Activated CD8-positive, alpha-beta memory T cell treated with anti-CD3 and anti-CD28 coated beads for 24 hours (primary cell): ENCODE measurements at regions not wholly inside any gene's neighbourhood (a gene's known extent, or its start where the extent isn't known, plus 50 kb on each side); places are given as distances from the start of the nearest gene placed in this dataset.

Experiments
- DNase-seq: peaks from one replicate; pipeline ENCODE4 v3.0.0-alpha.2; 2020

GRCh38 chr21:43364261-43364510 lies 62.7 kb downstream of the SIK1 start:
- DNase-seq, result no peak

- no peak for DNase-seq
Observed at GRCh38 chr21:43363506-43364260, 63.2 kb downstream of the SIK1 start.

DNA sequence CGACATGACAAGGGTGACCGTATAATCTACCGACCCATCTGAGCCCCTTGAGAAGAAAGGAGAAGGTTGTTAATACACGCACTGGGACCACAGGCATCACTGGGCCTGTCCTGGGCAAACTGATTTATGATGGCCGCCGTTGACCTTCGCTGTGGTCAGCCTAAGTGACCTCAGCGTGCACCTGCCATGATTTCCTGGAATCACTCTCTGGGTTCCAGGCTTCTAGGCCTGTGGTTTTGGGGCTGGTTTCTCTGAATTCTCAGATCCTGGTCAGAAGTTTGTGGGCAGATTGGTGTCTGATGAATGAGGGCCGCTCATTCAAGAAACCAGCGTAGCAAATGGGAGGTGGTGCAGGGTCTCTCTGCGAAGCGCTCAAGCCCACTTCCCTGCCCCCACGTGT lies 64.0 kb downstream of the SIK1 start:
- no peak for DNase-seq

DNA sequence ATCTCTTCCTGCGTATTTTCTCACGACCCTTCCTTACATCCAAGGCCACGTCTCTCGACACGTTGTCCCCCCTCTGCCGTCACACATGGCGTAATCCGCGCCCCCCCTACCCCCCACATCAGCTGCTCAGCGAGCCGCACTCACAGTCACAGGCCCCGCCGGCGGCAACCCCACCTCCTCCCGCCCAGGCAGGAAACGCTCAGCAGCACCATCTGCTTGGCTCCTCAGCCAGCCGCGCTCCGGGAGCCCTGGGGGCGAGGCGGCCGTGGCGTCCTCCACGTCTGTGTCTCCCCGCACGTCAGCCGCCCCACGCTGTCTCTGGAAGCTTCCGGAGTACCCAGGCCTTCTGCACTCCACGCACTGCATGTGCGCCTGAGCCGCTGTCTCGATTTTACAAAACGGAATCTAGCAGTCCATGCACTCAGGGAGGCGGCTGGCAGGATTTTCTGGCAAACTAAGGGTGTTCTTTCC lies 64.6 kb downstream of the SIK1 start:
- DNase-seq, result peak; percentile 84

DNA sequence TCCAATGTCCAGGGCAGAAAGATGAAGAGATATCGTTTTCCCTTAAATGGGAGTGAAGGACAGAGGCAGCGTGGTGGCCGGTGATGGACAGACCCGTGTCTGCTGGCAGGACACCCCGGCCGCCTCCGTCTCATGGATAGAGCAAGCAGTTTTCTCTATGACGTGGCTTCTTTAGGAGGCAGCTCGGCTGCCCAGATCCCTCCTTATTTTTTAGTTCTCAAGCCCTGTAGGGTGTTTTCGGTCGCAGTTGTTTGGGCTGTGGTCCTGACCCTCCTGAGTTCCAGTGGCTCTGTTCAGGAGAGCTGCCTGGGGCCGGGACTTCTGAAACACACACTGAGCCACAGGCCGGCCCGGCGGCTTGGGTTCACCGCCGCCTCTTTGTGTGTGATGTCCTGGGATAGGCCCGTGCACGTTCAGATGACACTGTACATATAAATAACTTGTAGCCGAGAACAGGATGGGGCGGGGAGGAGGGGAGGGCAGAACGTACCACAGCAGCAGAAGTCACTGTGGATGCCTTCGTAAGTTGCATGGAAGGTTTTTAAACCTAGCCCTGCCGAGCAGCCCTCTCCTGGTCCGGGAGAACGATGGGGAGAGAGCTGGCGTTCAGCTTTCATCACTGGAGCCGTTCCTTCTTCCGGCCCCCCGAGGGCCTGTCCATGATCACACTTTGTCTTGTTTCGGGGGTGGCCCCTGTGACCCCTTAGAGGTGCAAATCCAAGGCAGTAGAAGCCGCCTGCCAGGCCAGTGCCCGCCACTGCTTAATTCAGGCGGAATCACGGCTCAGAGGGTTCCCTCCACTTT lies 65.2 kb downstream of the SIK1 start:
- peak; percentile 72 for DNase-seq

GRCh38 chr21:43361127-43361492 lies 65.8 kb downstream of the SIK1 start:
- no peak for DNase-seq

DNA sequence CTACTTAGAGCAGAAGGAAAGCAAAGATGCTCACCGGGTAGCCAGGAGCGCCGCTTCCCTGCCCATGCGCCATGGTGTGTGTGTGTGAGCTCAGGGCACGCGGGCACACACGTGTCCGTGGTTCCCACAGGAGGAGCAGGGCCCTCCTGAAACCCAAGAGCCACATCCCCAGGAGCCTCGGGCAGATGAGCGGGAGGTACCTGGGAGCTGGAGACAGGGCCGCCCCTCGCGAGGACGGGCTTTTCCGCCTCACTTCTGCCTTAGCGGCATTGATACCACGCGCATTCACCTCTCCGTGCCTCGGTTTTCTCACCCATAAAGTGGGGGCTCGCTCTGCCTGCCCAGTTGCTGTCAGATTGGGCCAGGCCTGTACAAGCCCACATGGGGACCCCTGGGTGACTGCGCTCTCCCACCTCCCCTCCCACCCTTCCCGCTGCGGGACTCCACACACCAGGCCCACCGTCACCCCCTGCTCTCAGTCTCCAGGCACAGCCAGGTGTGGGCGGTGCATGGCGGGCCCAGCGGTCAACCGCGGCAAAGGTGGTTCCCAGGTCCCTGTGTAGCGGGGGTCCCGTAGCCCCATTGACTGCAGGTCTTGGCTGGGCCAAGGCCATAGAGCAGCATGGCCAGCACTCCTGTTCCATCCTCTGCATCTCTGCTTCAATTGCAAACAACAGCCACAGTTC lies 66.3 kb downstream of the SIK1 start:
- DNase-seq, result no peak

- DNase-seq, result no peak
Observed at GRCh38 chr21:43358940-43359822, 67.8 kb downstream of the SIK1 start.

GRCh38 chr21:43357715-43358430 lies 69.1 kb downstream of the SIK1 start:
- DNase-seq, result no peak

GRCh38 chr21:43355925-43356289 lies 71.0 kb downstream of the SIK1 start:
- no peak for DNase-seq

GRCh38 chr21:43355266-43355924 lies 71.5 kb downstream of the SIK1 start:
- DNase-seq, result no peak

- no peak for DNase-seq
Observed at GRCh38 chr21:43354666-43355065, 72.3 kb downstream of the SIK1 start.

GRCh38 chr21:43354026-43354420 lies 72.9 kb downstream of the SIK1 start:
- no peak for DNase-seq

DNA sequence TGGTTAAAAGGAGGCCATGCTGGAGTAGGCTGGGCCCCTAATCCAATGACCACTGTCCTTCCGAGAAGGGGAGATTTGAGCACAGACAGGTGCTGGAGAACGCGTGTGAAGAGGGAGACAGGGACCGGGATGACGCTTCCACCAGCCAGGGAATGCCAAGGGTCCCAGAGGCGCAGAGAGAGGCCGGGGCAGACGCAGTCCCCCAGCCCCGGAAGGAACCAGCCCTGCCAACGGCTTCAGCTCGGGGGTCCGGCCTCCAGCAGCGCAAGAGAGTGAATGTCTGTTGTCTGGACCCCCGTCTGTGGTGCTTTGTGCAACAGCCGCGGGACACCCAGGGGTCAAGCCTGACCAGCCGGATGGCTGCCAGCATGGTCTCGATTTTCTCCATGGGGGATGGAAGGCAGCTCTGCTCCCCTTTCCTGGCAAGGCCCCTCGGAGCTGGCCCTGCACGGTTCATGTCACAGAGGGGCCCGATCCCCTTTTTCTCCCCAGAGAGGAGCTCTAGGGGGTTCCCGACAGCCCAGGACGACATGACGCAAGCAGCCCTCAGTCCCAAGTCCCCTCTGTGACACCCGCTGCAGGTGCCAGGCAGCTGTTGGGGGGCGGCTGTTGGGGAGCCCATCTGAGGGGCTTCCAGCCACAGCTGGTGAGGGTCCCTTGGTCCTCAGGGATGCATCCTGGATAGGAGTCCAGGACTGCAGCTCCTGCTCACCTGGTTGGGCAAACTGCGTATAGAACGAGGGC lies 73.5 kb downstream of the SIK1 start:
- no peak for DNase-seq

GRCh38 chr21:43352568-43353281 lies 74.2 kb downstream of the SIK1 start:
- no peak for DNase-seq

DNA sequence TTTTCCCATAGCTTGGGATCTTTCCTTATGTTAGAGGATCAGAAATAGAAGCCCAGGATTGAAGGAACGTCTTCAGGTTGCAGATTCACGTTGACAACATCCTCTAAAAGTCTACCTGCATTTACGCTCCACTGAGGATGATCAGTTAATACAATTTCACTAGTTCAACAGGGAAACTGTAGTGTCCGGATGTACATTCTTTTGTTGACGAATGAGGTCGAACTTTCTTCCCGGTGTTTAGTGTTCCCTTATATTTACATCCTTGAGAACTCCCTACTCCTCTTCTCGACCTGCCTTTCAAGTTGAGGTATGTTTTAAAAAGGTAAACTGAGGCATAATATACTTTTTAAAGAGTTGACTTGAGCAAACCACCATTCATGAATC lies 74.8 kb downstream of the SIK1 start:
- DNase-seq, result no peak

DNA sequence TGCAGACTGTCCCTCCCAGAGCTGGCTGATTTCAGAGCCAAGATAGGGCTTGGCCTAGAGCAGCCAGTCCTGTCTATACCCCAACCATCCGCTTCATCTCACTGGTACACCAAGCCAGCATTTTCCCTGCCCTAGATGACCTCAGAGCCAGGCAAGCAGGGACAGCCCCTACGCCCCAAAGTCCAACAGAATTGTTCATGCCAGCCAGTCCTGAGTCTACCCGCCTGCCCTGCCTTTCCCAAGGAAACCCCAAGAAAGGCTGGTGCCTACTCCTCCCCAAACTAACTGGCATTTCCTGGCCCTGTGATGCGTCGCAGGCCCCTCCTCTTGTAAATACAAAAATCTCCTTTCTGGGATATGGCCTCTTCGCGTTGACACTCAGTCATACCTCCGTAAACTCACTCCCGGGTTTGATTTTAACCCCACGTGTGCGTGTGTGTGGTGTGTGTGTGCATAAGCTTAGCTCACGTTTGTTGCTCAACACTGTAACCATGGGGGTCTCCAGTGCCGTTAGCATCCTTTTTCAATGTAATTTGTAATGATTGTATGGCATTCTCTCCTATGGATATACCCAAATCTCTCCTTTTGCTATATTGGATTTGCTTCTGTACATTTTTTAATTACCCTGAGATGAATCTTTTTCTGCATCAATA lies 75.3 kb downstream of the SIK1 start:
- DNase-seq, result no peak

GRCh38 chr21:43349644-43350043 lies 77.3 kb downstream of the SIK1 start:
- DNase-seq, result no peak

DNA sequence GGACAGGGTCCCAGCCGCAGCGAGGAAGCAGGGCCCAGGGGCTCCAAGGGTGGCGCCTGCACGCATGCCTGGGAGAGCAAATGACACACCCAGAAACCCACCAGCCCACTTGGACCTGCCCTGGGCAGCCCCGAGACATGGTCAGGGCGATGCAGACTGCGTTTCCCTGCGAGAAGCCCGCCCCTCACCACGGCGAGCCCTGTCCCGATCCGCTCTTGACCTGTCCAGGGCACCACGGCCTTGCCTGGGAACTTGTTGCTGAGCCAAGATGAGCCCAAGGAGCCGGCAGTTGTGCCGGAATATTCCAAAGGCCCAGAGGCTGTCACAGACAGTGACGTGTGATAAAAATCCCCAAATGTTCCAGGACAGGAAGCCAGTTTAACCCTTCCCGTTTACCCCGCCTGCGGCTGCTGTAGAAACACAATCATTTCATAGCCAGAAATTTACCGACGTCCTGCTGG lies 78.1 kb downstream of the SIK1 start:
- no peak for DNase-seq
